ENCODE measurements at regions not wholly inside any gene's neighbourhood (a gene's known extent, or its start where the extent isn't known, plus 50 kb on each side); places are given as distances from the start of the nearest gene placed in this dataset.

DNA sequence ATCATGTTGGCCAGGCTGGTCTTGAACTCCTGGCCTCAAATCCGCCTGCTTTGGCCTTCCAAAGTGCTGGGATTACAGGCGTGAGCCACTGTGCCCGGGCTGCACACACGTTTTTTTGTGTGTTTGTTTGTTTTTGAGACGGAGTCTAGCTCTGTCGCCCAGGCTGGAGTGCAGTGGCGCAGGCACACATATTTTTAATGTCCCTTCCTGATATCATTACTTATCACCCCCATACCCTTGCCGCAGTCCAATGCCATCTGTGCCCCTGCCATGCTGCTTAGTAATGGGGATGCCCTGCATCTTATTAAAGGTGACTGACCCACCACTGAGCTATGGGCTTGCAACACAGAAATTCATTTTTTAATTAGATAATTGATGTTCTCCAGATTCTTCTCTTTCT lies 180.7 kb downstream of the TEX36 start:
- TF ChIP-seq POLR2AphosphoS5 (IDR thresholded peaks at IDR 0.05; ENCODE audit: insufficient read depth, low read depth, low read length), result no peak
- no peak for TF ChIP-seq POLR2A (IDR thresholded peaks at IDR 0.05; ENCODE audit: low read depth, low read length)
- no peak for TF ChIP-seq CTCF (IDR thresholded peaks at IDR 0.05; ENCODE audit: extremely low read depth in 1 of 2, insufficient read depth in 1 of 2, low read depth in 1 of 2, low read length in 2 of 2)
- no peak for TF ChIP-seq EZH2 (IDR thresholded peaks at IDR 0.05; ENCODE audit: borderline replicate concordance, low read depth, low read length, severe bottlenecking)
- TF ChIP-seq FOS (IDR thresholded peaks at IDR 0.05; ENCODE audit: borderline replicate concordance, insufficient read depth, low read length), result no peak
- TF ChIP-seq GATA2 (IDR thresholded peaks at IDR 0.05; ENCODE audit: insufficient read depth, insufficient read length, low read depth, low read length), result no peak
- TF ChIP-seq JUN (IDR thresholded peaks at IDR 0.05; ENCODE audit: borderline replicate concordance, insufficient read depth, insufficient read length, low read depth), result no peak
